Tibial artery (tissue), 4 donors: ENCODE measurements at regions not wholly inside any gene's neighbourhood (a gene's known extent, or its start where the extent isn't known, plus 50 kb on each side); places are given as distances from the start of the nearest gene placed in this dataset.
"Not testable (repeated sequence)": the region's sequence is repeated elsewhere in the genome, so short reads cannot be mapped to it uniquely, and the experiment has no call there.

ENCODE experiments used
- DNase-seq, 2 donors: peaks; one replicate each; pipeline ENCODE4 v3.0.0-alpha.2; 2019
- H3K27ac ChIP-seq, 2 donors: fragments of 200-600 bp; sonication (generic) in 1 of 2; 1 replicate in 1 of 2; 2 replicates in 1 of 2; pipeline ENCODE4 v1.5.1; 2018 to 2019; ENCODE audit warnings: mild to moderate bottlenecking in 1 of 2
- H3K27me3 ChIP-seq, 2 donors: fragments of 200-600 bp; sonication (generic) in 1 of 2; one replicate each; pipeline versions ENCODE4 v1.5.1 to v1.6.0; 2016 to 2019
- H3K36me3 ChIP-seq, 3 donors: fragments of 200-600 bp; sonication (generic) in 2 of 3; one replicate each; pipeline ENCODE4 v1.5.1; 2016 to 2019; ENCODE audit warnings: mild to moderate bottlenecking in 2 of 3
- H3K4me1 ChIP-seq, 4 donors: fragments of 200-600 bp; sonication (generic) in 2 of 4; 1 replicate in 3 of 4; 2 replicates in 1 of 4; pipeline ENCODE4 v1.5.1; 2016 to 2019
- H3K4me3 ChIP-seq, 2 donors: fragments of 200-600 bp; sonication (generic) in 1 of 2; 1 replicate in 1 of 2; 2 replicates in 1 of 2; pipeline ENCODE4 v1.5.1; 2018 to 2019; ENCODE audit warnings: mild to moderate bottlenecking in 2 of 2
- H3K9me3 ChIP-seq, 3 donors: fragments of 200-600 bp; sonication (generic) in 1 of 3; one replicate each; pipeline ENCODE4 v1.5.1; 2016 to 2019
- intact Hi-C: fragments of 100-400 bp; cut with DNase I; formaldehyde crosslinking; loops from one replicate; pipeline ENCODE4 v1.15.0; 2023; ENCODE audit warnings: low total_unique reads
- TF ChIP-seq, protein P1 (sequence below), 2 experiments: fragments of 200-600 bp in 1 of 2; fragments of 450-650 bp in 1 of 2; IDR thresholded peaks; one replicate each; pipeline ENCODE4 v1.5.1; 2017 to 2019; ENCODE audit warnings: antibody characterized with exemption in 2 of 2, mild to moderate bottlenecking in 1 of 2, moderate library complexity in 1 of 2

DNA sequence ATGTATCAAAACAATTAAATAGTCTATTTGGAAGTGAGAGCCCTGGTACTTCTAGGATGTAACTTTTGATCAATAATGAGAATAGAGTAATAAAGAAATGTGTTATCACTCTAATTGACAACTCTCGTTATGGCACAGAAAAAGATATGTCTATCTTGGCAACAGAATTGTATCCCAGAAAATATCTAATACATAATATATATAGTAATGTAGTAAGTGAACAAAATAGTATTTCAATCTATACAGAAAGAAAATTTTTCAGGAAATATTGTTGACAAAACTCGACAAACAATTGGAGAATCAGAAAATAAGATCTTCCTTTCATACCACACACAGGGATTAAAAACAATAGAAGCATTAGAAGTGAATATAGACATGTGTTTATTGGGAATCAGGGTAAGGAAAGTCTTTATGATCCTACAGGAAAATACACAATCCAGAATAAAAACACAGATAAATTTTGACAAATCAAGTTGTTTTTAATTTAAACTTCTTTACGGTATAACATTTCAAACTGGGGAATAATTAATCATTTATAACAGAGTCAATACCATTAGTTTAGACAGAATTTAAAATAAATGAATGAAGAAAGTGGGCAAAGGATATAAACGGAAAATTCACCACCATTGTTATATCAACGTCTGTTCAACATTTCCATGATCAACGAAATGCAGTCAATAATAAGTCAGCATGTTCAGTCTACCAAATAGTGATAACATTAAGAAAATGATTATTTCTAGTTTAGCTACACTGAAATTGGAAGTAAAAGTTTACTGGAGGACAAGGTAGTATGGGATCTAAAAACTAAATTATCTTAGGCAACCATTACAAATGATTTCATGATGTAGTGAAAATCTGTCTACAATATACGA is 1526.5 kb upstream of the TPTE start:
- Histone ChIP-seq H3K27ac (no peak overlapping the region), H3K9me3 (peaks cover 0 to 7% (median 0%) of the 10 kb centered on the region in 3 donors), H3K4me3 (no peak overlapping the region), H3K4me1 (no peaks in the 10 kb centered on the region), H3K27me3 (peaks cover 0 to 20% of the 10 kb centered on the region in 2 donors), H3K36me3 (no peaks in the 10 kb centered on the region)
- intact Hi-C loops, result no loop called here
- no peak for DNase-seq
- TF ChIP-seq, protein P1, sequence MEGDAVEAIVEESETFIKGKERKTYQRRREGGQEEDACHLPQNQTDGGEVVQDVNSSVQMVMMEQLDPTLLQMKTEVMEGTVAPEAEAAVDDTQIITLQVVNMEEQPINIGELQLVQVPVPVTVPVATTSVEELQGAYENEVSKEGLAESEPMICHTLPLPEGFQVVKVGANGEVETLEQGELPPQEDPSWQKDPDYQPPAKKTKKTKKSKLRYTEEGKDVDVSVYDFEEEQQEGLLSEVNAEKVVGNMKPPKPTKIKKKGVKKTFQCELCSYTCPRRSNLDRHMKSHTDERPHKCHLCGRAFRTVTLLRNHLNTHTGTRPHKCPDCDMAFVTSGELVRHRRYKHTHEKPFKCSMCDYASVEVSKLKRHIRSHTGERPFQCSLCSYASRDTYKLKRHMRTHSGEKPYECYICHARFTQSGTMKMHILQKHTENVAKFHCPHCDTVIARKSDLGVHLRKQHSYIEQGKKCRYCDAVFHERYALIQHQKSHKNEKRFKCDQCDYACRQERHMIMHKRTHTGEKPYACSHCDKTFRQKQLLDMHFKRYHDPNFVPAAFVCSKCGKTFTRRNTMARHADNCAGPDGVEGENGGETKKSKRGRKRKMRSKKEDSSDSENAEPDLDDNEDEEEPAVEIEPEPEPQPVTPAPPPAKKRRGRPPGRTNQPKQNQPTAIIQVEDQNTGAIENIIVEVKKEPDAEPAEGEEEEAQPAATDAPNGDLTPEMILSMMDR (IDR thresholded peaks at IDR 0.05), result no peak

- H3K4me3 ChIP-seq, H3K4me1 ChIP-seq, H3K27ac ChIP-seq, DNase-seq, H3K36me3 ChIP-seq, intact Hi-C loops: not testable (repeated sequence)
- Histone ChIP-seq H3K27me3 (peaks cover 0 to 15% of the 10 kb centered on the region in 2 donors), H3K9me3 (peaks cover 0 to 10% (median 0%) of the 10 kb centered on the region in 3 donors)
Measured at GRCh38 chr21:8996487-8996968, 1524.9 kb upstream of the TPTE start.

GRCh38 chr21:8997011-8997440 is 1524.4 kb upstream of the TPTE start:
- Histone ChIP-seq H3K27me3 (peaks cover 0 to 10% of the 10 kb centered on the region in 2 donors), H3K4me1 (no peaks in the 10 kb centered on the region), H3K27ac (no peak overlapping the region), H3K4me3 (no peak overlapping the region), H3K9me3 (peaks cover 0 to 10% (median 0%) of the 10 kb centered on the region in 3 donors), H3K36me3 (no peaks in the 10 kb centered on the region)
- DNase-seq, result no peak
- TF ChIP-seq, protein P1 (IDR thresholded peaks at IDR 0.05), result no peak
- intact Hi-C loops, result no loop called here

GRCh38 chr21:8997443-8998390 is 1523.7 kb upstream of the TPTE start:
- DNase-seq, intact Hi-C loops: not testable (repeated sequence)

DNA sequence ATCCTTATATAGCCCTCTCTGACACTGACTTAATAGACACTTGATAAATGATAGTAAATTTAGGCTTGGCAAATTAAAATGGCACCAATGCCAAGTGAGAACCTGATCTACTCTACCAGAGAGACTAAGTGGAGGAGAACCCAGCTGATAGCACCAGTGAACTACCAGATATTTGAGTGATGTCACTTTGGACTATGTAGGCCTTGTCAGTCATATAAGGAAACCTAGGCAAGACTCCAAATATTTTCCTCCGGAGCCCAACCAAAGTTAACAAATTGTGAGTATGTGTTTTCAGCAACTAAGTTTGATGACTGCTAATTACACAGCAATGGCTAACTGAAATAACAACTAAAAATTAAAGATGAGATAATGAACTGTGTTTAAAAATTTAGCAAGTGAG is 1522.9 kb upstream of the TPTE start:
- H3K9me3 ChIP-seq, H3K36me3 ChIP-seq, H3K4me3 ChIP-seq, H3K4me1 ChIP-seq, H3K27me3 ChIP-seq, intact Hi-C loops, H3K27ac ChIP-seq, DNase-seq: not testable (repeated sequence)

More at GRCh38 chr21:8997443-8998390, 1523.7 kb upstream of the TPTE start:
- not testable (repeated sequence) for H3K9me3 ChIP-seq, H3K27me3 ChIP-seq, H3K4me1 ChIP-seq, H3K36me3 ChIP-seq, H3K4me3 ChIP-seq, H3K27ac ChIP-seq

DNA sequence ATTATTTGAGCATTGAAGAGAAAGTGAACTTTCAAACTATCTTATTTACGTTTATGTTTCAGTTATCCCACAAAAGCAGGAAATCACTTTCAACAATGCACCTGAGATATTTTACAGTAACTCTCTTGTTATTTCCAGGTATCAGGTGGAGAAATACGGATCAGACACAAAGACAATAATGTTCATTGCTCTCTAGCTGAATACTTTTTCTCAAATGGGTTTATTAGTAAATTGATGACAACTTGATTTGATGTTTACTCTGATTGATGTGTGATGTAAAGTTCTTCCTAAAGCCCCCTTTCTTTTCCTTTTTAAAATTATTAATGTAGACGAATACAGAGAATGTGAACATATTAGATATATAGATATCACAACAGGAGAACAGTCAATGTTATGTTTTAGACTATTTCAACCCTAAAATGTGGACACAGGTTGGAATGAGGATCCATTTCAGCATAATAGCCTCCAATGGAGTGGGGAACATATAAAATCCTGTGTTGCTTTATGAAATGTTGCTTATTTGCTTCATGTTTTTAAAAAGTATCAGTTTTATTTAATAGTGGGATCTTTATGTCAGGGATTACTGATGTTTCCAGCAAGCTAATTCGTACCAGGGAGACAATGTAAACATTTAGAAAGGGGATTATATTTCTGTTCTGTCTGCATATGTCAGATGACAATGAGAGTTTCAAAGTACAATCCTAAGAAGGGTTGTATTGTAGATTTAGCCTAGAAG is 1522.3 kb upstream of the TPTE start:
- Histone ChIP-seq H3K9me3 (peaks cover 0 to 7% (median 0%) of the 10 kb centered on the region in 3 donors), H3K27ac (no peak overlapping the region), H3K27me3 (no peaks in the 10 kb centered on the region), H3K4me1 (no peaks in the 10 kb centered on the region), H3K4me3 (no peak overlapping the region), H3K36me3 (no peaks in the 10 kb centered on the region)
- TF ChIP-seq, protein P1 (IDR thresholded peaks at IDR 0.05), result no peak
- no peak for DNase-seq
- intact Hi-C loops, result no loop called here

DNA sequence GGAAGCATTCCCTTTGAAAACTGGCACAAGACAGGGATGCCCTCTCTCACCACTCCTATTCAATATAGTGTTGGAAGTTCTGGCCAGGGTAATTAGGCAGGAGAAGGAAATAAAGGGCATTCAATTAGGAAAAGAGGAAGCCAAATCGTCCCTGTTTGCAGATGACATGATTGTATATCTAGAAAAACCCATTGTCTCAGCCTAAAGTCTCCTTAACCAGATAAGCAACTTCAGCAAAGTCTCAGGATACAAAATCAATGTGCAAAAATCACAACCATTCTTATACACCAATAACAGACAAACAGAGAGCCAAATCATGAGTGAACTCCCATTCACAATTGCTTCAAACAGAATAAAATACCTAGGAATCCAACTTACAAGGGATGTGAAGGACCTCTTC is 1521.3 kb upstream of the TPTE start:
- H3K4me1 ChIP-seq, H3K27ac ChIP-seq, H3K27me3 ChIP-seq, H3K9me3 ChIP-seq, H3K36me3 ChIP-seq, intact Hi-C loops, H3K4me3 ChIP-seq, DNase-seq: not testable (repeated sequence)

DNA sequence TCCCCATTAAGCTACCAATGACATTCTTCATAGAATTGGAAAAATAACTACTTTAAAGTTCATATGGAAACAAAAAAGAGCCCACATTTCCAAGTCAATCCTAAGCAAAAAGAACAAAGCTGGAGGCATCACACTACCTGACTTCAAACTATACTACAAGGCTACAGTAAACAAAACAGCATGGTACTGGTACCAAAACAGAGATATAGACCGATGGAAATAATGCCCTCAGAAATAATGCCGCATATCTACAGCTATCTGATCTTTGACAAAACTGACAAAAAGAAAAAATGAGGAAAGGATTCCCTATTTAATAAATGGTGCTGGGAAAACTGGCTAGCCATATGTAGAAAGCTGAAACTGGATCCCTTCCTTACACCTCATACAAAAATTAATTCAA is 1520.7 kb upstream of the TPTE start:
- DNase-seq, H3K27me3 ChIP-seq, H3K27ac ChIP-seq, H3K4me3 ChIP-seq, H3K4me1 ChIP-seq, intact Hi-C loops, H3K9me3 ChIP-seq, H3K36me3 ChIP-seq: not testable (repeated sequence)

- DNase-seq, intact Hi-C loops, H3K36me3 ChIP-seq, H3K27me3 ChIP-seq, H3K27ac ChIP-seq, H3K9me3 ChIP-seq, H3K4me3 ChIP-seq, H3K4me1 ChIP-seq: not testable (repeated sequence)
Measured at GRCh38 chr21:9001890-9002663, 1519.3 kb upstream of the TPTE start.
